GM18505 (cell line): ENCODE measurements at regions not wholly inside any gene's neighbourhood (a gene's known extent, or its start where the extent isn't known, plus 50 kb on each side); places are given as distances from the start of the nearest gene placed in this dataset.
A peak's percentile ranks its signal among the peaks of the same experiment; 100 is the strongest.

Experiments used
- ATAC-seq: cut with Tn5 transposase; IDR thresholded peaks from one replicate; pipeline ENCODE4 v1.9.1; 2021; ENCODE audit not compliant: unreplicated experiment
- POLR2A ChIP-seq: IDR thresholded peaks from 4 replicates; pipeline ENCODE4 v1.6.1; 2011; ENCODE audit warnings: borderline replicate concordance; ENCODE audit not compliant: insufficient read depth, insufficient read length; ENCODE audit errors: extremely low read depth

DNA sequence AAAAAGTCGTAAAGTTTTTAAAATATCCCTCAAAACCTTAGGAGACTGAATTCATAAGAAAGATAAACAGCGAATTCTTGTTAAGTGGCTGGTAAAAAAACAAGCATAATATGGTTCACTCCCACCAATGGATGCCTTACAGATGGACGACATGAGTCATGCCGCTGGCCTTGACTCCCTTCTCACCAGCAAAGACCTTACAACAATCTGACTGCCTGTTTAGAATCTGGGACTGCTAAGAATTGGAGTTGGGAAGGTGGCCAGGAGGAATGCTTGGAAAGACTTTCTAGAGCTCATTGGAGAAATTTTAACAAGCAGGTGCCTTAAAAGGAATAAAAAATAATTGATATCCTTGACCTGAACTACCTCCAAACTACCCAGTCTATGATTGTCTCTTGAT lies 206.9 kb upstream of the FMN2 start:
- ATAC-seq = no peak

GRCh38 chr1:239886266-239886665 lies 205.4 kb upstream of the FMN2 start:
- TF ChIP-seq POLR2A = no peak
- ATAC-seq = no peak

More for the DNA sequence above, 206.9 kb upstream of the FMN2 start:
- TF ChIP-seq POLR2A = no peak

DNA sequence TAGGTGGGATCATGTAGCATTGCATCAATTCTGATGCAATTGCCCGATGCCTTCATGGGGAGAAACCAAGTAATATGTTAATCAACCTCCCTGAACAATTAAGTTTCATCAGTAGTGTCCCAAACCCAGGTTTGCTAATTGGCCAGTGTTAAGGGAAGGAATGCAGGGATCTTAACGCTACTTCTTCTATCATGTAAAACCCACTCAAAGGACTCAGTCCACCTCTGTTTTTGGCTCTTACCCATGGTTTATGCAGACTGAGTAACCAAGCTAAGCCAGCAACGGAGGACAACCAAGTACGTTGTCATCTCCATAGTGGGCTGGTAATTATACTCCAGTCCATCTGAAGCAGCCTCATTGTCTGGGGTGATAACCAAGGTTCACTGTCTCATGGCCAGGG lies 203.0 kb upstream of the FMN2 start:
- TF ChIP-seq POLR2A = no peak
- ATAC-seq = no peak

DNA sequence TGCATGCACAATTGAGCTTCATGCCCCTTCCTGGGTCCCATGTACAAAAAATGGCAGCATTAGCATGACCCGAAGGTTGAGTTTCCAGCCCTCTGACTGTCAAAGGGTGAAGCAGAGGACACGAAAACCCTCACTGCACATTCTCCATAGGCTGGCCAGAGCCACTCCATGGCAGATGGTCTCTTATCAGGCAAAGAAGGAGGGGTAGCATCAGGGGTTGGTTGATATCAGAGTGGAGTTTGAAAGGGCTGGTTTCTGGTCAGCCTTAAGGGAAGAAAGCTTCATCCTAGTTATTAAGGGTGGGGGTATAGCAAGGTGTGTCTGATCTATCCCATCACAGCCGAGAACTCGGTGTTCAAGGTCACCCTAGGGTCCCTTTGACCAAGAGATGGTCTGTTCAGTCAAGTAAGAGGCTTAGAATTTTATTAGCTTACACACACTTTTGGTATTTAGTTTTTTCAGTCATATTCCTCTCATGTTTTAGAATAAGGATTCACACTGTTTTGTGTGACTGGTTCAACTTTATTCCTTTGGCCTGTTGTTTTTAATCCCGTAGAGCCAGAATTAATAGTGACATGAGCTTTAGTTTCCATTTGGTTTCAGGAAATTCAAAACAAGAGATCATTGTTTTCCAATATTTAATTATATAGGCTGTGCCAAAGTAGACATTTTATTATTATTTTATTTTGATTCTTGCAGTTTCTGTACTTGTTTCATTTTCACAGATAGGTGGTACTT lies 199.9 kb upstream of the FMN2 start:
- TF ChIP-seq POLR2A = no peak
- ATAC-seq = no peak

GRCh38 chr1:239892602-239893001 lies 199.1 kb upstream of the FMN2 start:
- ATAC-seq = no peak
- no peak for TF ChIP-seq POLR2A

DNA sequence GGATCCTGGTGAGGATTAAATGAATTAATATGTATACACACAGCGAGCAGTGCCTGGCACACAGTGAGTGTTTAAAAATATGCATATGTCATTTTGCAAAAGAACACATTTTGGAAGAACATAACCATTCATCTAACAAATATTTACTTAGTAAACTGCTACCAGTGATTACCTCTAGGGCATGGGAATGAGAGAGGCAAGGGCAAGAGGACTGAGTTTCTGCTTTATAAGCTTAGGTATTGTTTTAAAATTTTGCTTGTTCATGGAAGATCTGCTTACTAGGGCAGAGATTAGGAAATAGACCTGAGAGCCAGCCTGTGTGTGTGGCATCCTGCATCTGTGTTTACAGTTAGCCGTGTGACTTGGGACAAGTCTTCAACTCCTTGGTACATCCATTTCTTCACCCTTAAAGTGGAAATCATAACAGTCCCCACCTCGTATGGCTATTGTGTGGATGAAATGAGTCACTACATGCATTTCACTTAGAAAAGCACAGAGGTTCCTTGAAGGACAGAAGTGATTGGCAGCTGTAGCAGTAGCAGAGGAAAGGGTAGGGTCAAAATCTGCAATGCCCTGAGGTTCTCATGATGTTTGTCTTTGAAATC lies 198.5 kb upstream of the FMN2 start:
- TF ChIP-seq POLR2A = no peak
- ATAC-seq = no peak

- no peak for TF ChIP-seq POLR2A
- ATAC-seq = no peak
These were observed 195.1 kb upstream of the FMN2 start for GRCh38 chr1:239896569-239896968.

- TF ChIP-seq POLR2A = no peak
- ATAC-seq = no peak
These were observed 194.7 kb upstream of the FMN2 start for GRCh38 chr1:239896980-239897379.

- TF ChIP-seq POLR2A = no peak
- ATAC-seq = no peak
These were observed 194.2 kb upstream of the FMN2 start for GRCh38 chr1:239897458-239897857.

DNA sequence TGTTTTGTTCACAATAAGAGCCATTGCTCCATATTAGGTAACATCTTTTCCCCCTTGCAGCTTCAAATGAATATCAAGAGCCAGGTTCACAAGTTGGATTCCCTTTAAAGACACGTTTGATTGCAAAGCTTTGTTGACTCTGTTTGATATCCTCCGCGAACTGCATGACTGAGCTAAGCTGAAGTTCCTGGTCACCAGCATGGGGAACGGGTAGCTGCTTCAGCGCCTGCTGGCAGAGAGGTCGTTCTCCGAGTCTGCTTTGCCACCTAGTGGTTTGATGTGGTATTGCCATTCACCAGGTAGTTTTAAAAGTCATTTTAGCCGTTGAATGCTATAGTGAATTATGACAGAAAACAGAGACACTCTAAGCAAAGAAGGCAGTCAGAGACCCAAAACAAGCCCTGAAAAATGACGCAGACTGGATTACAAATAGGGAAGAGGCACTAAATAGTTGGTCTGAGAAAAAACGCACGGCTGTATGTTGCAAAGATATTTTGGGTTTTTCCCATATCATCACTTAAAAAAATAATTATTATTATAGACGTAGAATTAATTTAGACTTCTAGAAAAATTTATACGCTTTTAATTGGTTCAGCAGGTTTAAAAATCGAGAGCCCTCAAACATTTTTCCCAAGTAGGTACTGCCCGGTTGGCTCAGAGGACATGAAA lies 193.5 kb upstream of the FMN2 start:
- no peak for TF ChIP-seq POLR2A
- ATAC-seq = peak; percentile 96

DNA sequence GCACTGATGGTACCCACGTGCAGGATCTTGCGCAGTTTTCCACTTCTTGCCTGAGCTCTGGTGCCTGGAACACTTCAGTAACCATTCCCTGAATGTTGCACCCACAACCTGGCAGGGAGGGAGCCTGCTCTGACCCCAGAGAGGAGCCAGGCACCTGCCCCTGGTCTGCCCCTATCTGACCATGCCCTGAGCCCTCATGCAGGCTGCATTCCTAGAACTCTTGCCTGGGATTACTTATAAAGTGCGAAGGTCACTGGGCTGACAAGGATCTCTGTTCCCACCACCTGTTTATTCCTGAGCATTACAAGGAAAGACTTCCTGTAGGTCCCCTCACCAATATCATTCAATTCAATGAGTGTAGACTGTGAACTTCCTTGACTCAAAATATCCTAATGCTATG lies 191.9 kb upstream of the FMN2 start:
- ATAC-seq = no peak
- TF ChIP-seq POLR2A = no peak

DNA sequence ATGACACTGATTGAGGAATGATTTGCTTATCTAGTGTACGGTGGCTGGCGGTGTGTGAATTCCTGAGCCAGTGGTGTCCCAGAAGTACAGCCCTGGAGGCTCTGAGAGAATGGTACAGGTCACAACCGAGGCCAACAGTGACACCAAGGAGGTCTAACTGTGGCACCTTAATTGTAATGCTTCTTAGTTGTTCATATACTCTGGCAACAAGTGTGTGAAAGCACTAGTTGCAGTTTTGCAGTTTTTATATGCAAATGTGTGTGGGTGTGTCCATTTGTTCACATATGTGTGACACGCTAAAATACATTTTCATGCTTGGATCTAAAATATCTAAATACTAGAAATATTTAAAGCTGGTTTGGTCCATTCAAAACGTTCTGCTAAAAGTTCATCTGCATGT lies 185.3 kb upstream of the FMN2 start:
- TF ChIP-seq POLR2A = no peak
- no peak for ATAC-seq

DNA sequence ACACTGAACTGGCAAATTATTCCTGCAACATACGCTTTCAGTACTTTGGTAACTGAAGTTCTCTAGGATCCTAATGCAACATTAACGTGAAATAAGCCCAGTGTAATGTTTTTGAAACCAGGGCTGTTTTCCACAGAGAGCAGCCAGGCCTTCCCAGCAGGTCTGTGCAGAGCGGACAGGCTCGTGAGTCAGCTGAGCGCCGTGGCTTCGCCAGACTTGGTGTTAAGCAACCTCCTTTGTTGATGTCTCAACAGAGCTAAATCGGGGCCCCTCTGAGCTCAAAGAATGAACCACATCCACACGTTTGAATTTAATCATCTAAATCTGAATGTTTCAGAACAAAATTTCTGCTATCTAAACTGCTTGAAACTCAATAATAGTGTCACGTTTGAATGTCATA lies 181.8 kb upstream of the FMN2 start:
- ATAC-seq = no peak
- no peak for TF ChIP-seq POLR2A

- no peak for ATAC-seq
- TF ChIP-seq POLR2A = no peak
These were observed 179.2 kb upstream of the FMN2 start for GRCh38 chr1:239912471-239912870.
